ENCODE measurements at regions not wholly inside any gene's neighbourhood (a gene's known extent, or its start where the extent isn't known, plus 50 kb on each side); places are given as distances from the start of the nearest gene placed in this dataset.

DNA sequence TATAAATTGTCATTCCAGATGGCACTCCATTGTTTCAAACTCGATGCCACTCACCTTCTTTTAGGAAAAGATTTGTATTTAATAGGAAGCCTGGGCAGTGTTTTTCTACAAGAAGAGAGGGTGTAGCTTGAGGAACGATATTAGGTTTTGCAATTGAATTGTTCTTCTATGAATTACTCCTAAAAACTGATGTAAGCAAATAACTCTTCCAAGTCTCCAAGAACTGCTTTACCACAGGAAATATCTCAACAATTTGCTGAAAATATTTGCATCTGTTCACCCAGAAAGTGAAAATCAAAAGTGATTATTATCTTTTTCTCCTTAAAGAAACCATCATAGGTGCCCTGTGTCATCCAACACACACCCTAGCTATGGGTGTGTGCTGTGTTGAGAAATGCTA, 261.3 kb upstream of the MEOX2 start:
- H3K27ac Mint-ChIP-seq = no peak overlapping the region
- H3K9me3 Mint-ChIP-seq = peaks cover 4% of the 10 kb centered on the region
- no peaks in the 10 kb centered on the region for H3K36me3 Mint-ChIP-seq (ENCODE audit: low read depth)
- no peaks in the 10 kb centered on the region for H3K27me3 Mint-ChIP-seq (ENCODE audit: low read depth, poor library complexity)
- no peak overlapping the region for H3K4me3 Mint-ChIP-seq
- H3K4me1 Mint-ChIP-seq = no peaks in the 10 kb centered on the region
- DNase-seq = no peak
- TF ChIP-seq CTCF (IDR thresholded peaks at IDR 0.05) = no peak

DNA sequence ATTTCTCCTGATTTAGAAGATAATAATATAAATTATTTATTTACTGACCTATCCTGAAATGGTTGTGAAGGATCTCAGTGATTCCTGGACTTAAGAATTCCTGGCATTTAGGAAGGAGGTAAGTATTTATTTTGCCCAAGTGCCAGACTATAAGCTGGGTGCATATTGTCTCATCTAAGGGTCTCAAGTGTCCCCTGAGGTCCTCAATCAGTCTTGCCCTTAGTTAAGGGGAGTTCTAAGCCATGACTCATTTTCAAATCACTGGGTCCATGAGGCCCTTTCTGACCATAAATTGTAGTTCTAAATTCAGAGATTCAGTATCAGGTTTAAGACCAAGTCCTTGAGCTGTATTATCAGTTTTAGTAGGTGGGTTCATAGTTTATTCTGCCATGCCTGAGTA, 251.6 kb upstream of the MEOX2 start:
- DNase-seq = no peak
- no peak for TF ChIP-seq CTCF (IDR thresholded peaks at IDR 0.05)
- no peak overlapping the region for H3K27ac Mint-ChIP-seq
- peaks cover 6% of the 10 kb centered on the region for H3K36me3 Mint-ChIP-seq (ENCODE audit: low read depth)
- peaks cover 8% of the 10 kb centered on the region for H3K9me3 Mint-ChIP-seq
- no peaks in the 10 kb centered on the region for H3K27me3 Mint-ChIP-seq (ENCODE audit: low read depth, poor library complexity)
- H3K4me1 Mint-ChIP-seq = peaks cover 5% of the 10 kb centered on the region
- no peak overlapping the region for H3K4me3 Mint-ChIP-seq

DNA sequence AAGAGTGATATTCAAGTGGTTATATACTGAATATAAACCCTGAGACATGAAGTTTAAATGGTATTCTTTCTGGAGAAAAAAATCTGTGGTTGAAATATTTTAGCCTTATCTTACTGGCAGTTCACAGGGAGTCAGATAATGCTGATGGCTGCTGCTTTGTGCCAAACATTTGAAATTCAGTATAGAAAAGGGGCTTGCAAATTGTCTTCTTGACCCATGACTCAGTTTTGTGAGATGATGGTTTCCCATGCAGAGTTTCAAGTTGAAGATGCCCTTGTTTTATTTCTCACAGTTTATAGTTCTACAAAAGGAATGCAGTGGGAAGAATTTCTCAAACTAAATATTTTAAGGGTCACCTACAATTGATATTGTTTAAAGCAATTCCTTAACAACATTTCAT, 251.1 kb upstream of the MEOX2 start:
- H3K4me3 Mint-ChIP-seq = no peak overlapping the region
- DNase-seq = no peak
- peaks cover 7% of the 10 kb centered on the region for H3K9me3 Mint-ChIP-seq
- peaks cover 5% of the 10 kb centered on the region for H3K4me1 Mint-ChIP-seq
- H3K27ac Mint-ChIP-seq = no peak overlapping the region
- TF ChIP-seq CTCF (IDR thresholded peaks at IDR 0.05) = no peak
- peaks cover 6% of the 10 kb centered on the region for H3K36me3 Mint-ChIP-seq (ENCODE audit: low read depth)
- H3K27me3 Mint-ChIP-seq (ENCODE audit: low read depth, poor library complexity) = no peaks in the 10 kb centered on the region

GRCh38 chr7:15936991-15937390, 250.5 kb upstream of the MEOX2 start:
- Mint-ChIP-seq H3K36me3 (ENCODE audit: low read depth) (peaks cover 6% of the 10 kb centered on the region), H3K4me3 (no peak overlapping the region), H3K9me3 (peaks cover 7% of the 10 kb centered on the region), H3K27me3 (ENCODE audit: low read depth, poor library complexity) (no peaks in the 10 kb centered on the region), H3K4me1 (peaks cover 5% of the 10 kb centered on the region), H3K27ac (no peak overlapping the region)
- DNase-seq = no peak
- no peak for TF ChIP-seq CTCF (IDR thresholded peaks at IDR 0.05)

GRCh38 chr7:15932318-15932717, 245.8 kb upstream of the MEOX2 start:
- TF ChIP-seq CTCF (IDR thresholded peaks at IDR 0.05) = no peak
- peaks cover 8% of the 10 kb centered on the region for H3K9me3 Mint-ChIP-seq
- no peaks in the 10 kb centered on the region for H3K36me3 Mint-ChIP-seq (ENCODE audit: low read depth)

DNA sequence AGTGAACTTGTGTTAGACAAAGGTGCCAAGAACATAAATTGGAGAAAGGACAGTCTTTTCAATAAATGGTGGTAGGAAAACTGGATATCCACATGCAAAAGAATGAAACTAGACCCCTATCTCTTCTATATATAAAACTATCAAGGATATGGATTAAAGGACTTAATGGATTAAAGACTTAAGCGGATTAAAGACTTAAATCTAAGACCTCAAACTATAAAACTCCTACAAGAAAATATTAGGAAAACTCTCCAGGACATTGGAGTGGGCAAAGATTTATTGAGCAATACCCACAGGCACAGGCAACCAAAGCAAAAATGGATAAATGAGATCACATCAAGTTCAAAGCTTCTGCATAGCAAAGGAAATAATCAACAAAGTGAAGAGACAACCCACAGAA, 242.9 kb upstream of the MEOX2 start:
- H3K27me3 Mint-ChIP-seq (ENCODE audit: low read depth, poor library complexity) = no peaks in the 10 kb centered on the region
- peaks cover 19% of the 10 kb centered on the region for H3K9me3 Mint-ChIP-seq
- H3K27ac Mint-ChIP-seq = no peak overlapping the region
- no peaks in the 10 kb centered on the region for H3K36me3 Mint-ChIP-seq (ENCODE audit: low read depth)
- no peak for DNase-seq
- TF ChIP-seq CTCF (IDR thresholded peaks at IDR 0.05) = no peak
- H3K4me1 Mint-ChIP-seq = no peaks in the 10 kb centered on the region
- H3K4me3 Mint-ChIP-seq = no peak overlapping the region

More at GRCh38 chr7:15932318-15932717, 245.8 kb upstream of the MEOX2 start:
- no peak for DNase-seq
- no peaks in the 10 kb centered on the region for H3K27me3 Mint-ChIP-seq (ENCODE audit: low read depth, poor library complexity)
- H3K27ac Mint-ChIP-seq = no peak overlapping the region
- H3K4me3 Mint-ChIP-seq = no peak overlapping the region
- H3K4me1 Mint-ChIP-seq = no peaks in the 10 kb centered on the region
